HUES64 (cell line): ENCODE measurements at regions not wholly inside any gene's neighbourhood (a gene's known extent, or its start where the extent isn't known, plus 50 kb on each side); places are given as distances from the start of the nearest gene placed in this dataset.

Source experiments
- H3K27ac ChIP-seq: 2 replicates; pipeline ENCODE4 v1.7.0; 2013; ENCODE audit warnings: low read depth, low read length, inconsistent platforms
- H3K27me3 ChIP-seq: 2 replicates; pipeline ENCODE4 v1.6.1; 2013; ENCODE audit warnings: mild to moderate bottlenecking, low read length; ENCODE audit not compliant: insufficient read depth
- H3K36me3 ChIP-seq: 2 replicates; pipeline ENCODE4 v1.6.1; 2013; ENCODE audit warnings: mild to moderate bottlenecking, low read length; ENCODE audit not compliant: insufficient read depth
- H3K4me1 ChIP-seq: 2 replicates; pipeline ENCODE4 v1.6.1; 2013; ENCODE audit warnings: mild to moderate bottlenecking, low read length, moderate library complexity; ENCODE audit not compliant: insufficient read depth
- H3K4me3 ChIP-seq: 2 replicates; pipeline ENCODE4 v1.5.1; 2013; ENCODE audit warnings: mild to moderate bottlenecking, low read length, moderate library complexity
- H3K9ac ChIP-seq: 2 replicates; pipeline ENCODE4 v1.6.1; 2013; ENCODE audit warnings: mild to moderate bottlenecking, low read depth, low read length
- H3K9me3 ChIP-seq: 2 replicates; pipeline ENCODE4 v1.6.1; 2013; ENCODE audit warnings: low read depth, low read length; ENCODE audit not compliant: insufficient read depth
- WGBS: fragments of 150-250, 120-280 bp; methylation state at CpG from one replicate; pipeline ENCODE4 v1.1.7; 2013; ENCODE audit warnings: missing lambda C conversion rate; 5-methylcytosine and 5-hydroxymethylcytosine counted together

- Histone ChIP-seq H3K4me3 (no peak overlapping the region), H3K4me1 (no peaks in the 10 kb centered on the region), H3K36me3 (no peaks in the 10 kb centered on the region), H3K27ac (no peak overlapping the region), H3K9ac (no peak overlapping the region), H3K9me3 (no peaks in the 10 kb centered on the region), H3K27me3 (no peaks in the 10 kb centered on the region)
- WGBS = 86% methylated on average over 2 of the region's 2 CpGs
Measured at GRCh38 chr4:158079661-158080060, 93.2 kb downstream of the GASK1B start.

- Histone ChIP-seq H3K9ac (no peak overlapping the region), H3K27ac (no peak overlapping the region), H3K36me3 (no peaks in the 10 kb centered on the region), H3K27me3 (no peaks in the 10 kb centered on the region), H3K4me1 (no peaks in the 10 kb centered on the region), H3K9me3 (no peaks in the 10 kb centered on the region), H3K4me3 (no peak overlapping the region)
- 96% methylated on average over 2 of the region's 2 CpGs for WGBS
Measured at GRCh38 chr4:158077835-158078234, 95.0 kb downstream of the GASK1B start.

GRCh38 chr4:158074851-158075250 lies 98.0 kb downstream of the GASK1B start:
- H3K9me3 ChIP-seq = no peaks in the 10 kb centered on the region
- H3K4me3 ChIP-seq = no peak overlapping the region
- H3K4me1 ChIP-seq = no peaks in the 10 kb centered on the region
- H3K36me3 ChIP-seq = no peaks in the 10 kb centered on the region
- no peak overlapping the region for H3K9ac ChIP-seq
- 89% methylated on average over 2 of the region's 5 CpGs for WGBS
- no peak overlapping the region for H3K27ac ChIP-seq
- H3K27me3 ChIP-seq = no peaks in the 10 kb centered on the region

GRCh38 chr4:158071931-158072330 lies 100.9 kb downstream of the GASK1B start:
- H3K4me1 ChIP-seq = no peaks in the 10 kb centered on the region
- WGBS = 92% methylated on average over 3 of the region's 4 CpGs
- no peaks in the 10 kb centered on the region for H3K36me3 ChIP-seq
- no peaks in the 10 kb centered on the region for H3K27me3 ChIP-seq
- H3K27ac ChIP-seq = no peak overlapping the region
- H3K4me3 ChIP-seq = no peak overlapping the region
- no peaks in the 10 kb centered on the region for H3K9me3 ChIP-seq
- H3K9ac ChIP-seq = no peak overlapping the region

GRCh38 chr4:158068068-158068467 lies 104.8 kb downstream of the GASK1B start:
- H3K27me3 ChIP-seq = no peaks in the 10 kb centered on the region
- H3K4me1 ChIP-seq = no peaks in the 10 kb centered on the region
- 100% methylated on average over 1 of the region's 1 CpG for WGBS
- H3K4me3 ChIP-seq = no peak overlapping the region
- H3K27ac ChIP-seq = no peak overlapping the region
- no peaks in the 10 kb centered on the region for H3K36me3 ChIP-seq
- no peaks in the 10 kb centered on the region for H3K9me3 ChIP-seq
- H3K9ac ChIP-seq = no peak overlapping the region

- H3K9ac ChIP-seq = no peak overlapping the region
- no peaks in the 10 kb centered on the region for H3K9me3 ChIP-seq
- no peak overlapping the region for H3K4me3 ChIP-seq
- no peaks in the 10 kb centered on the region for H3K27me3 ChIP-seq
- no peaks in the 10 kb centered on the region for H3K4me1 ChIP-seq
- no peaks in the 10 kb centered on the region for H3K36me3 ChIP-seq
- WGBS = 100% methylated on average over 2 of the region's 2 CpGs
- no peak overlapping the region for H3K27ac ChIP-seq
Measured at GRCh38 chr4:158067646-158068045, 105.2 kb downstream of the GASK1B start.

- Histone ChIP-seq H3K27ac (no peak overlapping the region), H3K9ac (no peak overlapping the region), H3K4me1 (no peaks in the 10 kb centered on the region), H3K9me3 (no peaks in the 10 kb centered on the region), H3K36me3 (no peaks in the 10 kb centered on the region), H3K4me3 (no peak overlapping the region), H3K27me3 (no peaks in the 10 kb centered on the region)
- no CpG with 5 or more reads among the region's 1 CpG for WGBS
Measured at GRCh38 chr4:158065603-158066002, 107.2 kb downstream of the GASK1B start.

GRCh38 chr4:158065176-158065575 lies 107.6 kb downstream of the GASK1B start:
- no peaks in the 10 kb centered on the region for H3K4me1 ChIP-seq
- WGBS = 58% methylated on average over 3 of the region's 3 CpGs
- no peaks in the 10 kb centered on the region for H3K27me3 ChIP-seq
- H3K4me3 ChIP-seq = no peak overlapping the region
- no peaks in the 10 kb centered on the region for H3K9me3 ChIP-seq
- no peaks in the 10 kb centered on the region for H3K36me3 ChIP-seq
- H3K9ac ChIP-seq = no peak overlapping the region
- no peak overlapping the region for H3K27ac ChIP-seq

- H3K27me3 ChIP-seq = no peaks in the 10 kb centered on the region
- no peaks in the 10 kb centered on the region for H3K9me3 ChIP-seq
- no peak overlapping the region for H3K9ac ChIP-seq
- no peaks in the 10 kb centered on the region for H3K4me1 ChIP-seq
- H3K27ac ChIP-seq = no peak overlapping the region
- H3K36me3 ChIP-seq = no peaks in the 10 kb centered on the region
- H3K4me3 ChIP-seq = no peak overlapping the region
Measured at GRCh38 chr4:158056689-158057245, 116.1 kb downstream of the GASK1B start.

- H3K9me3 ChIP-seq = no peaks in the 10 kb centered on the region
- H3K27ac ChIP-seq = no peak overlapping the region
- no peak overlapping the region for H3K9ac ChIP-seq
- H3K4me1 ChIP-seq = no peaks in the 10 kb centered on the region
- no peaks in the 10 kb centered on the region for H3K27me3 ChIP-seq
- no CpG with 5 or more reads among the region's 1 CpG for WGBS
- no peak overlapping the region for H3K4me3 ChIP-seq
- no peaks in the 10 kb centered on the region for H3K36me3 ChIP-seq
Measured at GRCh38 chr4:158055668-158056067, 117.2 kb downstream of the GASK1B start.

- WGBS = 86% methylated on average over 3 of the region's 3 CpGs
- H3K9ac ChIP-seq = no peak overlapping the region
- H3K36me3 ChIP-seq = no peaks in the 10 kb centered on the region
- no peaks in the 10 kb centered on the region for H3K4me1 ChIP-seq
- no peak overlapping the region for H3K27ac ChIP-seq
- H3K9me3 ChIP-seq = no peaks in the 10 kb centered on the region
- no peaks in the 10 kb centered on the region for H3K27me3 ChIP-seq
- H3K4me3 ChIP-seq = no peak overlapping the region
Measured at GRCh38 chr4:158053801-158054200, 119.0 kb downstream of the GASK1B start.

GRCh38 chr4:158053086-158053485 lies 119.7 kb downstream of the GASK1B start:
- Histone ChIP-seq H3K27ac (no peak overlapping the region), H3K4me1 (no peaks in the 10 kb centered on the region), H3K9ac (no peak overlapping the region), H3K36me3 (no peaks in the 10 kb centered on the region), H3K9me3 (no peaks in the 10 kb centered on the region), H3K27me3 (no peaks in the 10 kb centered on the region), H3K4me3 (no peak overlapping the region)
